SH-SY5Y (cell line): ENCODE measurements at regions not wholly inside any gene's neighbourhood (a gene's known extent, or its start where the extent isn't known, plus 50 kb on each side); places are given as distances from the start of the nearest gene placed in this dataset.

Source experiments
- GATA2 ChIP-seq: IDR thresholded peaks from 2 replicates; pipeline ENCODE4 v1.6.1; 2011; ENCODE audit warnings: mild to moderate bottlenecking, low read depth, low read length
- GATA3 ChIP-seq: IDR thresholded peaks from 2 replicates; pipeline ENCODE4 v1.6.1; 2011; ENCODE audit warnings: low read depth, mild to moderate bottlenecking, low read length, moderate library complexity

- no peak for TF ChIP-seq GATA2
- no peak for TF ChIP-seq GATA3
Observed at GRCh38 chr1:244207042-244207934, 156.2 kb downstream of the ZBTB18 start.
